ENCODE measurements at regions not wholly inside any gene's neighbourhood (a gene's known extent, or its start where the extent isn't known, plus 50 kb on each side); places are given as distances from the start of the nearest gene placed in this dataset.

DNA sequence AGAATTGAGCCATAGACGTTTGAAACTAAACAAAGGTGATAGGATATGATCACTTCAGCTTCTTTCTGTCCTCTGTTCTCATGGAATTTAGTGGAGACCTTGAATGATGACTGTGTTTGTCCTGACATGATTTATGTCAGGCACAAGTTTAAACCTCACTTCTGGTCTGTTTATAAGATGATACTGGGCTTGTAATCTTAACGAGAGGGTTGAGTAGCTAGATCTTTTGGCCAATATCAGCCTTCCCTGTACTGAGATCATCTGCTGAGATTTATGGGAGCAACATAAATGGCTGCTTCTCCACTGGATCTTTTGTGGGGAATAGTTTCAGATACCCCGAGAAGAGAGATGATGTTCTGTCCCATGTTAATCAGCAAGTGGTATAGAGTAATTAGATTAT lies 121.8 kb upstream of the OBI1 start:
- Histone ChIP-seq H3K27me3 (ENCODE audit: control insufficient read depth in 5 of 5, insufficient read depth in 4 of 5, low read length in 5 of 5) (peaks cover 0 to 4% (median 0%) of the 10 kb centered on the region in 5 donors), H3K4me3 (ENCODE audit: low read depth in 1 of 5, low read length in 5 of 5) (no peak overlapping the region), H3K9ac (ENCODE audit: low read length in 5 of 5) (no peak overlapping the region), H3K36me3 (ENCODE audit: control insufficient read depth in 5 of 5, insufficient read depth in 5 of 5, low read length in 5 of 5) (no peaks in the 10 kb centered on the region), H3K27ac (ENCODE audit: low read depth, low read length) (no peak overlapping the region), H3K9me3 (ENCODE audit: control insufficient read depth in 5 of 5, low read length in 5 of 5) (no peaks in the 10 kb centered on the region), H3K4me1 (ENCODE audit: control insufficient read depth in 5 of 5, insufficient read depth in 5 of 5, low read length in 5 of 5) (no peaks in the 10 kb centered on the region)

DNA sequence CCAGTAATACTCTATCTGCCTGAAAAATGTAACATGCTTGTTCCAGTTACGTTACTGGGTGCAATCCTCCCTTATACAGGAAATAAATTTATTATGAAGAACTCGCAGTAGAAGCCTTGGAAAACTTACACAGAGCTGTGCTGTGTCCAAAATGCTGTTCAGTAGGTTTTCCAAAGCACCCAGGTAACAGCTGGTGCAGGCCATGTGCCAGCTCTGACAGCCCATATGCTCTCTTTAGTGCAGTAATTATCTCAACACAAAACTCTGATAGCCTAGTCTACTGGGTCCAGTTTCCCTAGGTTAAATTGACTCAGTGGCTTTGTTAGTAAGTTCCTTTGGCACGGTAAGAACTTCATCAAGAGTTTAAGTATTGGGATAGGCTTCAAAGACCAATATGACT lies 120.7 kb upstream of the OBI1 start:
- no peak overlapping the region for H3K9ac ChIP-seq (ENCODE audit: low read length in 5 of 5)
- H3K27me3 ChIP-seq (ENCODE audit: control insufficient read depth in 5 of 5, insufficient read depth in 4 of 5, low read length in 5 of 5): peaks cover 0 to 4% (median 0%) of the 10 kb centered on the region in 5 donors
- H3K9me3 ChIP-seq (ENCODE audit: control insufficient read depth in 5 of 5, low read length in 5 of 5): no peaks in the 10 kb centered on the region
- H3K4me3 ChIP-seq (ENCODE audit: low read depth in 1 of 5, low read length in 5 of 5): no peak overlapping the region
- H3K36me3 ChIP-seq (ENCODE audit: control insufficient read depth in 5 of 5, insufficient read depth in 5 of 5, low read length in 5 of 5): no peaks in the 10 kb centered on the region
- H3K27ac ChIP-seq (ENCODE audit: low read depth, low read length): no peak overlapping the region
- H3K4me1 ChIP-seq (ENCODE audit: control insufficient read depth in 5 of 5, insufficient read depth in 5 of 5, low read length in 5 of 5): no peaks in the 10 kb centered on the region

DNA sequence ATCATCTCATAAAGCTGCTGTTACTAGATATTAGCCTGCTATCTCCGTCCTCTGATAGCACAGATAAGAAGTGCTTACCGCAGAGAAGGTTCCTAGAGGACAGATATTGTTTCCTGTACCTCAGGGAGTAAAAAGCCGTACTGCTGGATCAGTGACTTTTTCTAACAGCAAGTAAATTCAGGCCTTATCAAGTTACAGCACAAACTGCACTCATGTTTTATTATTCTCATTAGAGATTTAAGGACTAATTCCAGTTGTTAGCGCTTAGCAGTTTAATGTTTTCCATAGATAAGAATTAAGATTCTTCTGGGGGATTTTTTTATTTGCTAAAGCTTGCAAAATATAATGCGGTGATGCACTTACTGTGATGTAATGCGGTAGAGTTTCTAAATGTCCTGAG lies 119.0 kb upstream of the OBI1 start:
- no peaks in the 10 kb centered on the region for H3K4me1 ChIP-seq (ENCODE audit: control insufficient read depth in 5 of 5, insufficient read depth in 5 of 5, low read length in 5 of 5)
- no peak overlapping the region for H3K4me3 ChIP-seq (ENCODE audit: low read depth in 1 of 5, low read length in 5 of 5)
- H3K27ac ChIP-seq (ENCODE audit: low read depth, low read length): no peak overlapping the region
- no peak overlapping the region for H3K9ac ChIP-seq (ENCODE audit: low read length in 5 of 5)
- no peaks in the 10 kb centered on the region for H3K9me3 ChIP-seq (ENCODE audit: control insufficient read depth in 5 of 5, low read length in 5 of 5)
- no peaks in the 10 kb centered on the region for H3K36me3 ChIP-seq (ENCODE audit: control insufficient read depth in 5 of 5, insufficient read depth in 5 of 5, low read length in 5 of 5)
- H3K27me3 ChIP-seq (ENCODE audit: control insufficient read depth in 5 of 5, insufficient read depth in 4 of 5, low read length in 5 of 5): no peaks in the 10 kb centered on the region

DNA sequence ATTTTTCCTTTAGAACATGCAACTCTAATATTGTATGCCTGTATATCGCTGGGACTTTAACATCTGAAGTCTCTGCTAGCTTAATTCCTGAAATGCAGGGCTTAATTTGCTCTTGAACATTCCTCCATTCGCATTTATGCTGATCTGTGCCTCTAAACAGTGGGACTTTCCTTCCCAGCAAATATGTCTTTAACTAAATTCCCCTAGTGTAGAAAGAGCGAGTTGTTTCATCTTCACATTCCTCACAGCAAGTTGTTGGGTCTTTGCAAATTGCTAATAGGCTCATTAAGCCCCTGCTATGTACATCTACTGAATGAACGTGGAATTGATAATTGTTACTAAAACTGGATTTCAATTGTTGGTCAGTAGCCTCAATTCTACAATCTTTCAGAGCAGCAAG lies 118.4 kb upstream of the OBI1 start:
- Histone ChIP-seq H3K4me3 (ENCODE audit: low read depth in 1 of 5, low read length in 5 of 5) (no peak overlapping the region), H3K27ac (ENCODE audit: low read depth, low read length) (no peak overlapping the region), H3K9me3 (ENCODE audit: control insufficient read depth in 5 of 5, low read length in 5 of 5) (no peaks in the 10 kb centered on the region), H3K36me3 (ENCODE audit: control insufficient read depth in 5 of 5, insufficient read depth in 5 of 5, low read length in 5 of 5) (no peaks in the 10 kb centered on the region), H3K9ac (ENCODE audit: low read length in 5 of 5) (no peak overlapping the region), H3K27me3 (ENCODE audit: control insufficient read depth in 5 of 5, insufficient read depth in 4 of 5, low read length in 5 of 5) (no peaks in the 10 kb centered on the region), H3K4me1 (ENCODE audit: control insufficient read depth in 5 of 5, insufficient read depth in 5 of 5, low read length in 5 of 5) (no peaks in the 10 kb centered on the region)

DNA sequence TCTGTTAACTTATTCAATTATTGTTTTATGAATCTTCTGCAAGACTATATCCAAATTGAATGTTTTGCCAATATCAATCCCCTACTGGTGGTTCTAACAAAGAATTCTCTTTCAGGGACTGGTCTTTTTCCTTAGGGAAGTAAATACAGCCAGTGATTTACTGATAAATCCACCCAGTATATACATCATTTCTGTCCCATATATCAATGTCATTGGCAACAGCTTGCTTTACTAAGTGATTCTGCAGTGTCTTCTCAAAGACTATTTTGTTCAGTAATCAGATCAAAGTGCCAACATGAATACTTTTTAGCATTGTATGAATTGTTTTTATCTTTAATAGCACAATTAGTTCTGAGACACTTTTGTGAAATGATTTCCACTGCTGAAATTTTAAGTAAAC lies 114.0 kb upstream of the OBI1 start:
- no peaks in the 10 kb centered on the region for H3K36me3 ChIP-seq (ENCODE audit: control insufficient read depth in 5 of 5, insufficient read depth in 5 of 5, low read length in 5 of 5)
- H3K4me3 ChIP-seq (ENCODE audit: low read depth in 1 of 5, low read length in 5 of 5): no peak overlapping the region
- no peak overlapping the region for H3K27ac ChIP-seq (ENCODE audit: low read depth, low read length)
- H3K9ac ChIP-seq (ENCODE audit: low read length in 5 of 5): no peak overlapping the region
- H3K4me1 ChIP-seq (ENCODE audit: control insufficient read depth in 5 of 5, insufficient read depth in 5 of 5, low read length in 5 of 5): no peaks in the 10 kb centered on the region
- no peaks in the 10 kb centered on the region for H3K9me3 ChIP-seq (ENCODE audit: control insufficient read depth in 5 of 5, low read length in 5 of 5)
- H3K27me3 ChIP-seq (ENCODE audit: control insufficient read depth in 5 of 5, insufficient read depth in 4 of 5, low read length in 5 of 5): peaks cover 0 to 3% (median 0%) of the 10 kb centered on the region in 5 donors

DNA sequence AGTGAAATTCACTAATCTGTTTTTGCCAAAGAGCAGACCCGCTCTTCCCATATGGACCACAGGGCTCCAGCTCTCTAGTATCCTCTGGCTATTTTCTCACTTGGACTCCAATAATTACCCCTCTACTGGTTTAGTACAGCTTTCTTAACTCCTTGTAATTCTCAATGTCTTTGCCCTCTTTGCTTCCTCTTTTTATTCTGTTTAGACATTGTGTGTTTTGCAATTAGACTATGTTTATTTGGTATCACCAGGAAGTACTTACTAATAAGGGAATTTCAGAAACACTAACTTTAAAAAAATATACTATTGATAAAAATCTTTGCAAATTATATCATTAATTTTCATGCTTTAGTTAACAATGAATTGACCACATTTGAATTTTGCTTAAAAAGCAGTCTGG lies 111.6 kb upstream of the OBI1 start:
- H3K27ac ChIP-seq (ENCODE audit: low read depth, low read length): no peak overlapping the region

DNA sequence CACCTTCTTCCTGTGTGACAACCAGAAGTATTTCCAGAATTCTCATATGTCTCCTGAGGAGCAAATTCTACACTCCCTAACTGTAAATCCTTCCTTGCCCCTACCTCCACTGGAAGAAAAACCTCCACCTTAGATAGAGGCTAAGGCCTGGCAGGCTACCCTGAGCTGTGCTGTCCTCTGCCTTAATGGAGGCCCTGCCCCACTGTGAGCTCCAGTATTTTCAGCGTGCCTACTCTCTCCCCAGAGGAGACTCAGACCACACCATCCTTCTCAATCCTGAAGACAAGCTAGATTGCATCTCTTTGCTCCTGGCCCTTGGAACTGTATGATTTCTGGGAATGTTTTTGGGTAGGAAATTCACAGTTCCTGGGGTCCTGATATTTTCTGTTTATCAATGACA lies 110.0 kb upstream of the OBI1 start:
- no peaks in the 10 kb centered on the region for H3K36me3 ChIP-seq (ENCODE audit: control insufficient read depth in 5 of 5, insufficient read depth in 5 of 5, low read length in 5 of 5)
- no peaks in the 10 kb centered on the region for H3K4me1 ChIP-seq (ENCODE audit: control insufficient read depth in 5 of 5, insufficient read depth in 5 of 5, low read length in 5 of 5)
- no peak overlapping the region for H3K9ac ChIP-seq (ENCODE audit: low read length in 5 of 5)
- H3K4me3 ChIP-seq (ENCODE audit: low read depth in 1 of 5, low read length in 5 of 5): no peak overlapping the region
- no peaks in the 10 kb centered on the region for H3K9me3 ChIP-seq (ENCODE audit: control insufficient read depth in 5 of 5, low read length in 5 of 5)
- H3K27ac ChIP-seq (ENCODE audit: low read depth, low read length): no peak overlapping the region
- peaks cover 0 to 3% (median 0%) of the 10 kb centered on the region in 5 donors for H3K27me3 ChIP-seq (ENCODE audit: control insufficient read depth in 5 of 5, insufficient read depth in 4 of 5, low read length in 5 of 5)

More for the DNA sequence above, 111.6 kb upstream of the OBI1 start:
- Histone ChIP-seq H3K36me3 (ENCODE audit: control insufficient read depth in 5 of 5, insufficient read depth in 5 of 5, low read length in 5 of 5) (no peaks in the 10 kb centered on the region), H3K9ac (ENCODE audit: low read length in 5 of 5) (no peak overlapping the region), H3K4me1 (ENCODE audit: control insufficient read depth in 5 of 5, insufficient read depth in 5 of 5, low read length in 5 of 5) (no peaks in the 10 kb centered on the region), H3K4me3 (ENCODE audit: low read depth in 1 of 5, low read length in 5 of 5) (no peak overlapping the region), H3K9me3 (ENCODE audit: control insufficient read depth in 5 of 5, low read length in 5 of 5) (no peaks in the 10 kb centered on the region), H3K27me3 (ENCODE audit: control insufficient read depth in 5 of 5, insufficient read depth in 4 of 5, low read length in 5 of 5) (peaks cover 0 to 3% (median 0%) of the 10 kb centered on the region in 5 donors)

DNA sequence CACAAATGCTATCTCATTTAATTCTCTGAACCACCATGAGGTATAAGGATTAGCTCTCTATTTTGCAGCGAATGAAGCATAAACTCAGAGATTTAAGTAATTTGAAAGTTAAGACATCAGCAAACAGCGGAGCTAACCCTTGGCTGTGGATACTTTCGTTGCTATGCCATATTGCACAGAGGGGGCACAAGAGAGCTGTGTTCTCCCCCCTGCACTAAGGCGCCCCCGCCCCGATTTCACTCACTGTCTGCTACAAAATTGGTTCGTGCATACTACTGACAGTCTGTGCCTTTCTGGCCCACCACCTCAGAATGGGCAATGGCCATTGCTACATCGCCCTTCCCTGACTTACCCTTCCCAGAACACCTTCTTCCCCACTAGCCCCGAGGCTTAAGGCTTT lies 105.7 kb upstream of the OBI1 start:
- no peak overlapping the region for H3K4me3 ChIP-seq (ENCODE audit: low read depth in 1 of 5, low read length in 5 of 5)
- H3K27ac ChIP-seq (ENCODE audit: low read depth, low read length): no peak overlapping the region
- H3K4me1 ChIP-seq (ENCODE audit: control insufficient read depth in 5 of 5, insufficient read depth in 5 of 5, low read length in 5 of 5): no peaks in the 10 kb centered on the region
- H3K36me3 ChIP-seq (ENCODE audit: control insufficient read depth in 5 of 5, insufficient read depth in 5 of 5, low read length in 5 of 5): no peaks in the 10 kb centered on the region
- no peaks in the 10 kb centered on the region for H3K9me3 ChIP-seq (ENCODE audit: control insufficient read depth in 5 of 5, low read length in 5 of 5)
- peaks cover 0 to 3% (median 0%) of the 10 kb centered on the region in 5 donors for H3K27me3 ChIP-seq (ENCODE audit: control insufficient read depth in 5 of 5, insufficient read depth in 4 of 5, low read length in 5 of 5)
- no peak overlapping the region for H3K9ac ChIP-seq (ENCODE audit: low read length in 5 of 5)

DNA sequence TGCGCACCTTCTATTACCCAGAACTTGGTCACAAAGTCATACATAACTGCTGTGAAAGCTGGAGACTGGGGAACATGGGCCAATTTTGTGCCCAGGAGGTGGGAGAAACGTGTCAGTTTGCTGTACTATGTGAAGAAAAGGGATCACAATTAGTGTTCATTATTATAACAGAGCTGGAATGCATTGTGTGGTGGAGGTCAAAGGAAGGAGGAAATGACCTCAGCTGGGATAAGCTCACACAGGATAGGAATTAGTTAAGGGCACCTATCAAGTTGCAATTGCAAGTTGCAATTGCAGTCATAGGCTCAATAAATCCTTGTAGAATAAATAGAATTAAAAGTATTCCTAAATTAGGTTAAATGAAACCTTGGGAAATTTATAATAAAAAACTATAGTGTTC lies 103.9 kb upstream of the OBI1 start:
- no peaks in the 10 kb centered on the region for H3K36me3 ChIP-seq (ENCODE audit: control insufficient read depth in 5 of 5, insufficient read depth in 5 of 5, low read length in 5 of 5)
- no peak overlapping the region for H3K4me3 ChIP-seq (ENCODE audit: low read depth in 1 of 5, low read length in 5 of 5)
- no peak overlapping the region for H3K27ac ChIP-seq (ENCODE audit: low read depth, low read length)
- no peaks in the 10 kb centered on the region for H3K4me1 ChIP-seq (ENCODE audit: control insufficient read depth in 5 of 5, insufficient read depth in 5 of 5, low read length in 5 of 5)
- H3K9ac ChIP-seq (ENCODE audit: low read length in 5 of 5): no peak overlapping the region
- no peaks in the 10 kb centered on the region for H3K27me3 ChIP-seq (ENCODE audit: control insufficient read depth in 5 of 5, insufficient read depth in 4 of 5, low read length in 5 of 5)
- no peaks in the 10 kb centered on the region for H3K9me3 ChIP-seq (ENCODE audit: control insufficient read depth in 5 of 5, low read length in 5 of 5)

DNA sequence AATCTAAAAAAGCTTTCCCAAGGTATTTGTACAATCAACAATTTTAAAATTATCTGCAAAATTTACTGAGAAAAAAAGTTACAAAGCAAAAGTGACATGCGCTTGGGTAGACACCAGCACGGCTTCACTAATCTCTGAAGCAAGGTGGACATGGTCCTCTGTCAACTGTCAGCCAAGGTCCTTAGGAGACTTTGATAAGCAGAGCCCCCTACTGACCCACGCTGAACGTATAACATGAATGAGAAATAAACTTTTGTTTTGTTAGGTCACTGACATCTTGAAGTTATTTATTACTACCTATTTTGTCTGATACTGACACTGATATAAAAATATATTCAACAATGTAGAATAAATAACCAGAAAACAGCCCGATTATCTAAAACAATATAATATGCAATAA lies 100.7 kb upstream of the OBI1 start:
- Histone ChIP-seq H3K9ac (ENCODE audit: low read length in 5 of 5) (no peak overlapping the region), H3K36me3 (ENCODE audit: control insufficient read depth in 5 of 5, insufficient read depth in 5 of 5, low read length in 5 of 5) (no peaks in the 10 kb centered on the region), H3K4me3 (ENCODE audit: low read depth in 1 of 5, low read length in 5 of 5) (no peak overlapping the region), H3K27ac (ENCODE audit: low read depth, low read length) (no peak overlapping the region), H3K27me3 (ENCODE audit: control insufficient read depth in 5 of 5, insufficient read depth in 4 of 5, low read length in 5 of 5) (no peaks in the 10 kb centered on the region), H3K4me1 (ENCODE audit: control insufficient read depth in 5 of 5, insufficient read depth in 5 of 5, low read length in 5 of 5) (no peaks in the 10 kb centered on the region), H3K9me3 (ENCODE audit: control insufficient read depth in 5 of 5, low read length in 5 of 5) (no peaks in the 10 kb centered on the region)

DNA sequence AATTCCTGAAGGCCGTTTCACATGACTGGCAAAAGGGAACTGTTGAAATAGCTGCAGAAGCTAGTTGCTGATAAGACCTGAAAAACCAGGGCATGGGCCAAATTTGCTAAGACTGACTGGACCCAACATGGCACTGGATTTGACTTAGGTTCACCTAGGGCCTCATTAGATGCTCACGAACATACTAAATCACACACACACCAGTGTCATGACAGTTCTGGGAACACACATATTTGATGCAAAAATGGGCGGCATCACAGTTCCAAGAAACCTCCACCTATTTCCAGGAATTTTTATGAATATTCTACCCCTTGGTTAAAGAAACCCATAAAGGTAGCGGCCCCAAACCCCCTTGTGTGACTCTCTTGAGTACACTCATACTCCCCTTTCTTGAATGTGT lies 99.6 kb upstream of the OBI1 start:
- H3K4me1 ChIP-seq (ENCODE audit: control insufficient read depth in 5 of 5, insufficient read depth in 5 of 5, low read length in 5 of 5): no peaks in the 10 kb centered on the region
- no peaks in the 10 kb centered on the region for H3K36me3 ChIP-seq (ENCODE audit: control insufficient read depth in 5 of 5, insufficient read depth in 5 of 5, low read length in 5 of 5)
- no peak overlapping the region for H3K27ac ChIP-seq (ENCODE audit: low read depth, low read length)
- H3K27me3 ChIP-seq (ENCODE audit: control insufficient read depth in 5 of 5, insufficient read depth in 4 of 5, low read length in 5 of 5): no peaks in the 10 kb centered on the region
- no peak overlapping the region for H3K9ac ChIP-seq (ENCODE audit: low read length in 5 of 5)
- H3K9me3 ChIP-seq (ENCODE audit: control insufficient read depth in 5 of 5, low read length in 5 of 5): no peaks in the 10 kb centered on the region
- no peak overlapping the region for H3K4me3 ChIP-seq (ENCODE audit: low read depth in 1 of 5, low read length in 5 of 5)
